ENCODE measurements at regions not wholly inside any gene's neighbourhood (a gene's known extent, or its start where the extent isn't known, plus 50 kb on each side); places are given as distances from the start of the nearest gene placed in this dataset.

- H3K27me3 Mint-ChIP-seq (ENCODE audit: low read depth in 3 of 3), result no peaks in the 10 kb centered on the region
- Histone ChIP-seq H3K9me3 (replicated peaks in 1 of 2; ENCODE audit: control insufficient read depth in 1 of 2, insufficient read depth in 1 of 2, low read length in 2 of 2) (no peaks in the 10 kb centered on the region), H3K27me3 (ENCODE audit: control insufficient read depth in 2 of 2, insufficient read depth in 2 of 2, low read length in 2 of 2) (no peaks in the 10 kb centered on the region), H3K36me3 (replicated peaks in 1 of 2; ENCODE audit: control insufficient read depth in 1 of 2, insufficient read depth in 2 of 2, low read length in 2 of 2) (no peaks in the 10 kb centered on the region), H2AFZ (ENCODE audit: insufficient read depth, low read depth, low read length, poor library complexity, severe bottlenecking) (no peak overlapping the region), H3K4me1 (ENCODE audit: control insufficient read depth in 1 of 2, insufficient read depth in 2 of 2, low read length in 2 of 2) (no peaks in the 10 kb centered on the region), H4K20me1 (ENCODE audit: insufficient read depth, low read length) (no peaks in the 10 kb centered on the region), H3K79me2 (ENCODE audit: insufficient read depth, low read length) (no peaks in the 10 kb centered on the region), H3K4me3 (replicated peaks in 1 of 3; ENCODE audit: low read depth in 2 of 3, low read length in 3 of 3) (no peak overlapping the region), H3K9ac (ENCODE audit: insufficient read depth, low read length, poor library complexity, severe bottlenecking) (no peak overlapping the region), H3K27ac (ENCODE audit: low read depth in 1 of 2, low read length in 2 of 2) (no peak overlapping the region), H3K4me2 (replicated peaks; ENCODE audit: extremely low read depth, low read length, poor library complexity, severe bottlenecking) (no peak overlapping the region)
- TF ChIP-seq CTCF (IDR thresholded peaks at IDR 0.05), result no peak
- H3K27ac Mint-ChIP-seq, result no peak overlapping the region
- H3K36me3 Mint-ChIP-seq, result no peaks in the 10 kb centered on the region
- no peaks in the 10 kb centered on the region for H3K9me3 Mint-ChIP-seq
- no CpG with 5 or more reads among the region's 2 CpGs for WGBS (ENCODE audit: insufficient coverage)
- DNase-seq, result no peak
- no peaks in the 10 kb centered on the region for H3K4me1 Mint-ChIP-seq
- intact Hi-C loops (cut with micrococcal nuclease), result no loop called here
- H3K4me3 Mint-ChIP-seq, result no peak overlapping the region
Measured at GRCh38 chr4:135739354-135739753, 1537.8 kb upstream of the PABPC4L start.

- Histone ChIP-seq H3K79me2 (ENCODE audit: insufficient read depth, low read length) (no peaks in the 10 kb centered on the region), H3K27me3 (ENCODE audit: control insufficient read depth in 2 of 2, insufficient read depth in 2 of 2, low read length in 2 of 2) (no peaks in the 10 kb centered on the region), H3K36me3 (replicated peaks in 1 of 2; ENCODE audit: control insufficient read depth in 1 of 2, insufficient read depth in 2 of 2, low read length in 2 of 2) (no peaks in the 10 kb centered on the region), H3K4me2 (replicated peaks; ENCODE audit: extremely low read depth, low read length, poor library complexity, severe bottlenecking) (no peak overlapping the region), H3K9ac (ENCODE audit: insufficient read depth, low read length, poor library complexity, severe bottlenecking) (no peak overlapping the region), H3K4me3 (replicated peaks in 1 of 3; ENCODE audit: low read depth in 2 of 3, low read length in 3 of 3) (no peak overlapping the region), H3K9me3 (replicated peaks in 1 of 2; ENCODE audit: control insufficient read depth in 1 of 2, insufficient read depth in 1 of 2, low read length in 2 of 2) (no peaks in the 10 kb centered on the region), H3K4me1 (ENCODE audit: control insufficient read depth in 1 of 2, insufficient read depth in 2 of 2, low read length in 2 of 2) (no peaks in the 10 kb centered on the region), H3K27ac (ENCODE audit: low read depth in 1 of 2, low read length in 2 of 2) (no peak overlapping the region), H4K20me1 (ENCODE audit: insufficient read depth, low read length) (no peaks in the 10 kb centered on the region), H2AFZ (ENCODE audit: insufficient read depth, low read depth, low read length, poor library complexity, severe bottlenecking) (no peak overlapping the region)
- TF ChIP-seq CTCF (IDR thresholded peaks at IDR 0.05), result no peak
- DNase-seq, result no peak
- Mint-ChIP-seq H3K27ac (no peak overlapping the region), H3K27me3 (ENCODE audit: low read depth in 3 of 3) (no peaks in the 10 kb centered on the region), H3K36me3 (no peaks in the 10 kb centered on the region), H3K4me3 (no peak overlapping the region), H3K9me3 (no peaks in the 10 kb centered on the region), H3K4me1 (no peaks in the 10 kb centered on the region)
- intact Hi-C loops (cut with micrococcal nuclease), result no loop called here
Measured at GRCh38 chr4:135735512-135735911, 1533.9 kb upstream of the PABPC4L start.
